GM18502 (cell line): ENCODE measurements at regions not wholly inside any gene's neighbourhood (a gene's known extent, or its start where the extent isn't known, plus 50 kb on each side); places are given as distances from the start of the nearest gene placed in this dataset.

ENCODE experiments used
- ATAC-seq: cut with Tn5 transposase; IDR thresholded peaks from one replicate; pipeline ENCODE4 v1.9.1; 2021; ENCODE audit warnings: mild to moderate bottlenecking; ENCODE audit not compliant: unreplicated experiment, poor library complexity

DNA sequence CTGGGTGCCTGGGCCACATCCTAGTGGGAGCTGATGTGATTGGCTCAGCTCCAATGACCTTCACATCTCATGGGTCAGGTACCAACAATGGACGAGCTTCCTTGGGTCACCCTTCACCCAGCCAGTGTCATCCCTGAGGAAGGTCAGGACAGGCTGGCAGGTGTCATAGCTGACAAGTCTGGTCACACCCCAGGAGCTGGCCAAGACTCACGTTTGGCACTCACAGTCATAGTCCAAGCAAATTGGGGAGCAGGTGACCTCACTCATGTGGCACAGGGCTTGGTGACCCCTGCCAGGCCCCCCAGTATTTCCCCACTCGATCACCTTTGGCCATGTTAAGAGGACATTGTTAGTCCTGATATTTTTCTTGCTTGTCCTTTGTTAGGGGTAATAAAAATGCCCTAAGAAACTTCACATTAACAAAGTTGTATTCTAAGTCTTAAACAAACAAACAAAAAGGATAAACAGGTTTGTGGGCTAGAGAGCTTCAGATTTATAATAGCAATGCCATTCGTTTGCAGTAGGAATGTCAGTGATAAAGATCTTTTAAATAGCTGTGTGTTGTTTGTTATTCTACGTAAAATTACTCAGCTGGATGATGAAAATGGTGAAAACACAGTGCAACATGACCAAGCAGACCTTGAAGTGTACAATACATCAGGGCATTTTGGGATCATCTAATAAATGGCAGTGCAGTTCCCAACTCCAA lies 79.5 kb upstream of the POMGNT2 start:
- no peak for ATAC-seq

GRCh38 chr3:43183456-43183855 lies 77.6 kb upstream of the POMGNT2 start:
- no peak for ATAC-seq

GRCh38 chr3:43181202-43181821 lies 75.4 kb upstream of the POMGNT2 start:
- peak; percentile 82 for ATAC-seq

GRCh38 chr3:43180694-43181093 lies 74.8 kb upstream of the POMGNT2 start:
- ATAC-seq, result peak; percentile 27

DNA sequence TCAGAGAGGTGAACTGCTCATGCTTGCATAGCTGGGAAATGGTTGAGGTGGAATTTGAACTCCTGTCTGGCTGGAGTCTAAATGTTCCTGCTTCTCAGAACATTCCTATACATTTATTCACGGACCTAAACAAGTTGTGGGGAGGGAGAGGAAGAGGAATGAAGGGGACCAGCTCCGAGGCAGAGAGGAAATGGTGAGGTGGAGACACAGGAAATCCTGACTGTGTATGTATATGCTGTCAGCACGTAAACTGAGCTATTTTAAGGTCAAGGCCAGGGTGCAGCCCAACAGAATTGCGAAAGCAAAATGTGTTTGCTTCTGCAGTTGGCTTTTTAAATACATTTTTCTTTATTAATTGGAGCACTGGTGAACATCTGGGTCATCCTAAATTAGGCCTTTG lies 74.1 kb upstream of the POMGNT2 start:
- peak; percentile 55 for ATAC-seq

DNA sequence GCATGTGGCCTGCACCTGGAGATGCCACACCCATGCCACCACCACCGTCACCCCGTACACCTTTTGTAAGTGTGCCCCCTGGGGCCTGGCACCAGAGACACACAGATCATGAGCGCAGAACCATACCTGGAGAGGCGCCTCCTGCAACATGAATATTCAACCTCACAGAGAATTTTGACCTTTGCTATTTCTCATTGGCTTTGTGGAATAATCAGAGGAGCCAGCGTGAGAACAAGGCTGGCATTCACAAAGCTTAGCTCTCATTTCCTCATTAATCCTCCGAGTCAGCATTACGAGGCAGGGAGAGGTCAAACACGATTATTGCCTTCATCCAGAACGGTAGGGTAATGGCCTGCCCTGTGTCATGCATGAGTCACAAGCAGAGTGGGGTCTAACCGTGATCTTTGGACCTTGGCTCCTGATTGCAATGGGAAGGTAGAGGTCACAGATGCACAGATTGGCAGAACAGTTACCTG lies 73.0 kb upstream of the POMGNT2 start:
- ATAC-seq, result no peak

GRCh38 chr3:43177085-43177484 lies 71.2 kb upstream of the POMGNT2 start:
- ATAC-seq, result no peak

- no peak for ATAC-seq
Observed at GRCh38 chr3:43176666-43177065, 70.8 kb upstream of the POMGNT2 start.

GRCh38 chr3:43175541-43175940 lies 69.7 kb upstream of the POMGNT2 start:
- no peak for ATAC-seq

DNA sequence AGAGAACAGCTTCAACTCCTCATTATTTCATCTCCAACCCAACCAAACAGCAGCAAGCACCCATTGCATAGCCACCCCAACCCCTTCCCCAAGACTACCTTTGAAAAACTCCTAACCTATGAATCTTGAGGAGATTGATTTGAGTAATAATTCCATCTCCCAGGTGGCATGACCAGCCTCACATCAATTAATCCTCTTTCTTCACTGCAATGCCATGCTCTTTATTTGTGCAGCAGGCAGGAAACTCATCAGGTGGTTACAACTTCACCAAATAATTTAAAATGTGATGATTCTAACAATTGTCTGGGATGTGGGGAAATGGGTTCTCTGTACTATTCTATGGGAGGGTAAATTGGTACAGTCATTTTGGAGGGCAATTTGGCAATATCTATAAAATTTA lies 68.1 kb upstream of the POMGNT2 start:
- ATAC-seq, result no peak

GRCh38 chr3:43171748-43172147 lies 65.9 kb upstream of the POMGNT2 start:
- no peak for ATAC-seq

GRCh38 chr3:43170553-43170952 lies 64.7 kb upstream of the POMGNT2 start:
- no peak for ATAC-seq

- no peak for ATAC-seq
Observed at GRCh38 chr3:43169987-43170386, 64.1 kb upstream of the POMGNT2 start.

GRCh38 chr3:43166406-43166805 lies 60.5 kb upstream of the POMGNT2 start:
- ATAC-seq, result no peak

GRCh38 chr3:43165786-43166185 lies 59.9 kb upstream of the POMGNT2 start:
- no peak for ATAC-seq

DNA sequence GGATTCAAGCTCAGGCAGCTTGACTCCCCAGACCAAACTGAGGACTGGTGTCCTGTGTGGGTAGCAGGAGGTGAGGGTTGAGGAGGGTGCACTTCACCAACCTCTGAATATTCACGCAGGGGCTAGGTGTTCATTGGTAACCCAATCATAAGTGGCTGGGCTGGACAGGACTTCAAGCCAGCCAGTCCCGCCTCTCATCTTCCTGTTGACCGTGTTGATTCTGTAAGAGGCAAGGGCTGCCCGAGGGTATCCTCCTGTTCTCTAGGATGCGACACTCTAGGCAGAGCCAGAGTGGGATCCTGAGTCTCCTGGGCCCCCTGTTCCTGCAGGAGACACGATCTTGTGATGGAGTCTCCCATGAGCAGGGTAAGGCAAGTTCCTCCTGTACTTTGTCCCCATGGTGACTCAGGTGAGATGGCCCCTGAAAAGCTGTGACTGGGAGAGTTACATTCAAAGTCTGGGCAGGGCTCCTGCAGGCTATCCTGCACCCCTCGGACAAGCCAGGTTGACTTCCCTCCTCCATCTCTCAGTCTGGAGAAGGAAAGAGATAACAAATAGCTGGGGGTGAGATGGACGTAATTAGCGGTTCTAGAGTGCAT lies 58.1 kb upstream of the POMGNT2 start:
- no peak for ATAC-seq

- ATAC-seq, result no peak
Observed at GRCh38 chr3:43162230-43163084, 56.6 kb upstream of the POMGNT2 start.

DNA sequence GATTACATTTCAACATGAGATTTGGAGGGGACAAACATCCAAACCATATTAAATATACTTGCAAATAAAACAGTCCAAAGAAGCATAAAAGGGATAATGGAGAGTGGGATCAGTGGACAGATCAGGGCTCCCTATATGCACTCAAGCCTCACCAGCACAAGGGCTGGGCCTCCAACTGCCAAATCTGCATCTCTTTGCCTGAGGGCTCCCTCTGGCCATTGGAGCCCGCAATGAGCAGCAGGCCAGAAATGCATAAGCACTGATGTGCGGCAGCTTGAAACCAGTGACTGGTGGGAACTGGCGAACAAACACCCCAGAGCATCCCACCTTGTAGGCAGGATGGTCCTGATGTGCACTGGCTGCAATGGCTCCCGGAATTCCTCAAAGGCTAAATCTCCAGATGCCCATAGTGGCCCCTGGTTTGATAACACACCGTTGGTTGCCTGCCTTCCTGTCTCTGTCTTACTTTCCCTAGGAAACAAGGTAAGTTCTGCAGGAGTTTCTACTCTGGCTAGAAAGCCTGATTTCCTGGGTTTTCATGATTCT lies 55.9 kb upstream of the POMGNT2 start:
- no peak for ATAC-seq

- ATAC-seq, result no peak
Observed at GRCh38 chr3:43160664-43161063, 54.8 kb upstream of the POMGNT2 start.

- ATAC-seq, result no peak
Observed at GRCh38 chr3:43159876-43160255, 54.0 kb upstream of the POMGNT2 start.
